ENCODE measurements at regions not wholly inside any gene's neighbourhood (a gene's known extent, or its start where the extent isn't known, plus 50 kb on each side); places are given as distances from the start of the nearest gene placed in this dataset.

DNA sequence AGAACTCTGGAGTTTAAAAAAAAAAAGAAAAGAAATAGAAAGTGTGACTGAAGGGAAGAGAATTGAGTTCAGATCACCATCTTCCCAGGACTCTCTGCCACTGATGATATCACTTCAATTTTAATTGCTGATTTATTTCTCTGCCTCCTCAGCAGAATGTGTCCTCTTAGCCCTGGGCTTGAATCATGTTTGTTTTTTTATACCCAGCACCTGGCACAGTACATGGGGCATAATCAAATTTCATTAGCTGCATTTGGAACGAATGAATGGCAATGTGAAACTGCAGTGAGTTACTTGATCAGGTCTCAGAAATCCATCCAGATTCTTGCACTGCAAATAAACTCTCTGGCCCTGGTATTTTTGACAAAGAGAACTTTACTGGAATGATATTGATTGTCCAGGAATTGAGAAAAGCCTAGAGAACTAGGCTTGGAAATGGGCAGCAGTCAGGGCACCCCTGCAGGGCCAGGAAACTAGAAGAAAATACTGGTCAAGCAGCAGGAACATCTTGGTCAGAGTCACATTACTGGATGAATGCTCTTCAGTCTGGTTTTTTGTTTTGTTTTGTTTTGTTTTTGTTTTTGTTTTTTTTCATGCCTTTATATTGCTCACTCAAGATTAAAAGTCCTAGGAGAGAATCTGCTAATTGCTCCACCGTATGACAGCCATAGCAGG is 103.8 kb upstream of the FAM78B start:
- no peaks in the 10 kb centered on the region for H4K20me1 ChIP-seq (ENCODE audit: control insufficient read depth, insufficient read depth, insufficient read length)
- no peak overlapping the region for H3K4ac ChIP-seq (ENCODE audit: low read depth, low read length)
- TF ChIP-seq, protein P1, sequence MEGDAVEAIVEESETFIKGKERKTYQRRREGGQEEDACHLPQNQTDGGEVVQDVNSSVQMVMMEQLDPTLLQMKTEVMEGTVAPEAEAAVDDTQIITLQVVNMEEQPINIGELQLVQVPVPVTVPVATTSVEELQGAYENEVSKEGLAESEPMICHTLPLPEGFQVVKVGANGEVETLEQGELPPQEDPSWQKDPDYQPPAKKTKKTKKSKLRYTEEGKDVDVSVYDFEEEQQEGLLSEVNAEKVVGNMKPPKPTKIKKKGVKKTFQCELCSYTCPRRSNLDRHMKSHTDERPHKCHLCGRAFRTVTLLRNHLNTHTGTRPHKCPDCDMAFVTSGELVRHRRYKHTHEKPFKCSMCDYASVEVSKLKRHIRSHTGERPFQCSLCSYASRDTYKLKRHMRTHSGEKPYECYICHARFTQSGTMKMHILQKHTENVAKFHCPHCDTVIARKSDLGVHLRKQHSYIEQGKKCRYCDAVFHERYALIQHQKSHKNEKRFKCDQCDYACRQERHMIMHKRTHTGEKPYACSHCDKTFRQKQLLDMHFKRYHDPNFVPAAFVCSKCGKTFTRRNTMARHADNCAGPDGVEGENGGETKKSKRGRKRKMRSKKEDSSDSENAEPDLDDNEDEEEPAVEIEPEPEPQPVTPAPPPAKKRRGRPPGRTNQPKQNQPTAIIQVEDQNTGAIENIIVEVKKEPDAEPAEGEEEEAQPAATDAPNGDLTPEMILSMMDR (conservative IDR thresholded peaks at IDR 0.05), result no peak
- no peak overlapping the region for H3K14ac ChIP-seq (ENCODE audit: insufficient read depth, low read length)
- H4K91ac ChIP-seq (ENCODE audit: insufficient read length, low read depth, low read length), result no peak overlapping the region
- no peaks in the 10 kb centered on the region for H3K79me2 ChIP-seq (ENCODE audit: insufficient read depth, low read length)
- Mint-ChIP-seq H3K27me3 (ENCODE audit: low read depth) (0 out of 2 replicates have a peak, but pooled peaks cover 2% of the 10 kb centered on the region), H3K4me3 (no peak overlapping the region), H3K4me1 (peaks cover 18 to 21% of the 10 kb centered on the region in 2 experiments), H3K36me3 (ENCODE audit: insufficient read depth in 1 of 3, low read depth in 3 of 3) (peaks cover 0 to 2% (median 0%) of the 10 kb centered on the region in 3 experiments; a peak in 2 of 7 replicates), H3K27ac (no peak overlapping the region), H3K9me3 (peaks cover 0 to 5% of the 10 kb centered on the region in 2 experiments; a peak in 4 of 5 replicates)
- DNase-seq, result no peak
- H2AFZ ChIP-seq (ENCODE audit: low read length), result no peak overlapping the region
- peaks cover 4% of the 10 kb centered on the region; the same call in 1 of the 2 replicates for H3K4me1 ChIP-seq (ENCODE audit: insufficient read depth, low read length)
- H3K9me3 ChIP-seq (ENCODE audit: control insufficient read depth, low read depth, low read length), result no peaks in the 10 kb centered on the region
- no peak overlapping the region for H3K27ac ChIP-seq (ENCODE audit: insufficient read length, low read depth, low read length)
- H4K8ac ChIP-seq (replicated peaks; ENCODE audit: insufficient read length, low read depth, low read length), result no peak overlapping the region
- H3K9ac ChIP-seq (ENCODE audit: extremely low read depth, insufficient read length, low read length), result no peak overlapping the region
- H2BK5ac ChIP-seq (ENCODE audit: insufficient read length, low read length), result no peak overlapping the region
- no peak overlapping the region for H2BK12ac ChIP-seq (ENCODE audit: insufficient read length, low read depth, low read length)
- H4K5ac ChIP-seq (ENCODE audit: insufficient read length, low read depth, low read length), result no peak overlapping the region
- H3K79me1 ChIP-seq (ENCODE audit: insufficient read depth, low read depth, low read length, poor library complexity, severe bottlenecking), result no peaks in the 10 kb centered on the region
- H3K23ac ChIP-seq (ENCODE audit: insufficient read length, low read depth, low read length), result no peak overlapping the region
- H3K4me2 ChIP-seq (ENCODE audit: insufficient read depth, insufficient read length, low read length), result no peak overlapping the region
- H3K27me3 ChIP-seq (ENCODE audit: insufficient read depth, low read length), result no peaks in the 10 kb centered on the region
- no peak overlapping the region for H2AK5ac ChIP-seq (ENCODE audit: insufficient read length, low read length)
- H2BK120ac ChIP-seq (ENCODE audit: low read depth, low read length, poor library complexity, severe bottlenecking), result no peak overlapping the region
- H3K18ac ChIP-seq (ENCODE audit: insufficient read length, low read depth, low read length), result no peak overlapping the region
- no peak overlapping the region for H2BK20ac ChIP-seq (ENCODE audit: low read depth, low read length, poor library complexity, severe bottlenecking)
- H3K56ac ChIP-seq (ENCODE audit: insufficient read length, low read depth, low read length), result no peak overlapping the region
- no peak overlapping the region for H3T11ph ChIP-seq (ENCODE audit: low read length)
- H3K23me2 ChIP-seq (ENCODE audit: insufficient read length, low read depth, low read length, poor library complexity, severe bottlenecking), result no peaks in the 10 kb centered on the region
- H2BK15ac ChIP-seq (ENCODE audit: low read depth, low read length), result no peak overlapping the region
- no CpG with 5 or more reads among the region's 2 CpGs for WGBS (ENCODE audit: extremely low coverage, insufficient read length, low lambda C conversion rate)

Measured in H9 (cell line).